ENCODE measurements at regions not wholly inside any gene's neighbourhood (a gene's known extent, or its start where the extent isn't known, plus 50 kb on each side); places are given as distances from the start of the nearest gene placed in this dataset.

DNA sequence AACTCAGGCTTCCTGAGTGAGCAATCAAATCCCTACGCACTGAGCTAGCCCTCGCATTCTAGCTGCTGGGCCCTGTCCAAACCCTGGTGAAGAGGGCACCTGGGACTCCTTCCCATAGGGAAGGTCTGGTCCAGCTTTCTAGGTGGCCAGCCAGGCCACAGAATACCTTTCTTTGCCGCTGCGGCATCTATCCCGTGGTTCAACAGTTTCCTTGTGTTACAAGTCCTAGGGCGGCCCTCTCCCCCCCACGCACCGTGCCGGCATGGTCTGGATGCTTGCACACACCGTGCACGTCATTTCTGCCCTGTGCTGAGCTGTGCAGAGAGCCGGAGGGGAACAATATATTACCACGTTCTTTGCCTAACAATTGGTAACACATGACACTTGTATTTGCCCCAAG lies 164.6 kb upstream of the TSHZ3 start:
- no peak for DNase-seq (ENCODE audit: low spot score)
- WGBS (ENCODE audit: low lambda C conversion rate, missing lambda C conversion rate): 90% methylated on average over 13 of the region's 13 CpGs
- no peak overlapping the region for H3K4me2 ChIP-seq
- H3K36me3 ChIP-seq (replicated peaks; ENCODE audit: insufficient read depth, low read depth): no peaks in the 10 kb centered on the region
- TF ChIP-seq, protein P1, sequence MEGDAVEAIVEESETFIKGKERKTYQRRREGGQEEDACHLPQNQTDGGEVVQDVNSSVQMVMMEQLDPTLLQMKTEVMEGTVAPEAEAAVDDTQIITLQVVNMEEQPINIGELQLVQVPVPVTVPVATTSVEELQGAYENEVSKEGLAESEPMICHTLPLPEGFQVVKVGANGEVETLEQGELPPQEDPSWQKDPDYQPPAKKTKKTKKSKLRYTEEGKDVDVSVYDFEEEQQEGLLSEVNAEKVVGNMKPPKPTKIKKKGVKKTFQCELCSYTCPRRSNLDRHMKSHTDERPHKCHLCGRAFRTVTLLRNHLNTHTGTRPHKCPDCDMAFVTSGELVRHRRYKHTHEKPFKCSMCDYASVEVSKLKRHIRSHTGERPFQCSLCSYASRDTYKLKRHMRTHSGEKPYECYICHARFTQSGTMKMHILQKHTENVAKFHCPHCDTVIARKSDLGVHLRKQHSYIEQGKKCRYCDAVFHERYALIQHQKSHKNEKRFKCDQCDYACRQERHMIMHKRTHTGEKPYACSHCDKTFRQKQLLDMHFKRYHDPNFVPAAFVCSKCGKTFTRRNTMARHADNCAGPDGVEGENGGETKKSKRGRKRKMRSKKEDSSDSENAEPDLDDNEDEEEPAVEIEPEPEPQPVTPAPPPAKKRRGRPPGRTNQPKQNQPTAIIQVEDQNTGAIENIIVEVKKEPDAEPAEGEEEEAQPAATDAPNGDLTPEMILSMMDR (IDR thresholded peaks at IDR 0.05; ENCODE audit: poor library complexity): no peak
- TF ChIP-seq EZH2phosphoT487 (IDR thresholded peaks at IDR 0.05; ENCODE audit: low read depth, severe bottlenecking, unreplicated experiment) (no peak), EZH2 (IDR thresholded peaks at IDR 0.05; ENCODE audit: borderline replicate concordance) (no peak)
- peaks cover 4% of the 10 kb centered on the region for H3K4me1 ChIP-seq (ENCODE audit: insufficient read depth)
- H3K27me3 ChIP-seq: no peaks in the 10 kb centered on the region
- no peaks in the 10 kb centered on the region for H4K20me1 ChIP-seq (ENCODE audit: insufficient read depth, poor library complexity, severe bottlenecking)
- no peak overlapping the region for H3K4me3 ChIP-seq
- H3K9me3 ChIP-seq (ENCODE audit: low read depth): no peaks in the 10 kb centered on the region
- no peak overlapping the region for H3K27ac ChIP-seq
- H2AFZ ChIP-seq: no peak overlapping the region
- H3K9me2 ChIP-seq (replicated peaks; ENCODE audit: insufficient read depth): no peaks in the 10 kb centered on the region
- H3K79me2 ChIP-seq: no peaks in the 10 kb centered on the region

DNA sequence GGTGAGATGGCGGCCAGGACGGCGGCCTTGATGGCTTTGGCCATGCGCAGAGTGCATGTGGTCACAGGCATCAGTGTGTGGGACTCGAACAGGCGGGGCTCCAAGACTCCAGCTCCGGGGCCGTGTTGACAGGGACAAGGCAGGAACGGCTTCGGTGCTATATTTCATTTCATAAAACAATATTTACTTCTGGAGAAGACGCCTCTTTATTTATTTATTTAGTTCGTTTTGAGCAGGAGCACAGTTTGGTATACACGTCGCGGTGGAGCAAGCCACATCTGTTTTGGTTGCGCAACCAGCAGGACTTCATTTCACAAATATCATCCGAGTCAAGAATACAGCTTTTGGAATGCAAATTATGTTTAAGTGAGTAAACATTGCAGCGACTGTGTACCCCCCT lies 166.7 kb upstream of the TSHZ3 start:
- TF ChIP-seq, protein P1 (IDR thresholded peaks at IDR 0.05; ENCODE audit: poor library complexity): no peak
- TF ChIP-seq EZH2phosphoT487 (IDR thresholded peaks at IDR 0.05; ENCODE audit: low read depth, severe bottlenecking, unreplicated experiment) (no peak), EZH2 (IDR thresholded peaks at IDR 0.05; ENCODE audit: borderline replicate concordance) (no peak)
- no peak overlapping the region for H3K27ac ChIP-seq
- H2AFZ ChIP-seq: no peak overlapping the region
- H4K20me1 ChIP-seq (ENCODE audit: insufficient read depth, poor library complexity, severe bottlenecking): no peaks in the 10 kb centered on the region
- peaks cover 7% of the 10 kb centered on the region for H3K4me1 ChIP-seq (ENCODE audit: insufficient read depth)
- no peaks in the 10 kb centered on the region for H3K36me3 ChIP-seq (replicated peaks; ENCODE audit: insufficient read depth, low read depth)
- DNase-seq (ENCODE audit: low spot score): no peak
- no peak overlapping the region for H3K4me2 ChIP-seq
- H3K4me3 ChIP-seq: no peak overlapping the region
- no peaks in the 10 kb centered on the region for H3K27me3 ChIP-seq
- H3K79me2 ChIP-seq: no peaks in the 10 kb centered on the region
- peaks cover 6% of the 10 kb centered on the region for H3K9me3 ChIP-seq (ENCODE audit: low read depth)
- no peaks in the 10 kb centered on the region for H3K9me2 ChIP-seq (replicated peaks; ENCODE audit: insufficient read depth)
- 78% methylated on average over 18 of the region's 18 CpGs for WGBS (ENCODE audit: low lambda C conversion rate, missing lambda C conversion rate)

DNA sequence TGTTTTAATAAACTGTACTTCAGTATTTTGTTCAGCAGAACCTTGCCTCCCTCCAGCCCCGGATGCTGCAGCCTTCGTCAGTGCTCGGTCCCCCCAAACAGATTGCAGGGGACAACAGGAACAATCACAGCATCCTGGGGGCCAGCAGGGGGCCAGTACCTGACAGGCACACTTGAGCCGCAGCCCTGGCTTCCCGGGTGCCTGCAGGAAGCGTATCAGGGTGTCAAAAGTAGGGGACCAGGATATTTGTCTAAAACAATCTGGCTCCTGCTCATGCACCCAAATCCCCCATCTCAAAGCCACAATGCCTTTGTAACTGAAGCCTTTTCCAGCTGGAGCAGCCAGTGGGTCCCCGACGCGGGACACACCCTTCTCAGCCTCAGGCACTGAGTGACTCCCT lies 167.5 kb upstream of the TSHZ3 start:
- Histone ChIP-seq H3K79me2 (no peaks in the 10 kb centered on the region), H3K9me3 (ENCODE audit: low read depth) (peaks cover 8% of the 10 kb centered on the region), H4K20me1 (ENCODE audit: insufficient read depth, poor library complexity, severe bottlenecking) (no peaks in the 10 kb centered on the region), H3K4me1 (ENCODE audit: insufficient read depth) (peaks cover 7% of the 10 kb centered on the region), H3K4me2 (no peak overlapping the region), H3K27ac (no peak overlapping the region), H3K36me3 (replicated peaks; ENCODE audit: insufficient read depth, low read depth) (no peaks in the 10 kb centered on the region), H3K9me2 (replicated peaks; ENCODE audit: insufficient read depth) (no peaks in the 10 kb centered on the region), H3K27me3 (no peaks in the 10 kb centered on the region), H2AFZ (no peak overlapping the region), H3K4me3 (no peak overlapping the region)
- TF ChIP-seq EZH2 (IDR thresholded peaks at IDR 0.05; ENCODE audit: borderline replicate concordance) (no peak), EZH2phosphoT487 (IDR thresholded peaks at IDR 0.05; ENCODE audit: low read depth, severe bottlenecking, unreplicated experiment) (no peak)
- TF ChIP-seq, protein P1 (IDR thresholded peaks at IDR 0.05; ENCODE audit: poor library complexity): no peak
- 68% methylated on average over 9 of the region's 9 CpGs for WGBS (ENCODE audit: low lambda C conversion rate, missing lambda C conversion rate)
- no peak for DNase-seq (ENCODE audit: low spot score)
